ENCODE measurements at regions not wholly inside any gene's neighbourhood (a gene's known extent, or its start where the extent isn't known, plus 50 kb on each side); places are given as distances from the start of the nearest gene placed in this dataset.
"Not testable (repeated sequence)": the region's sequence is repeated elsewhere in the genome, so short reads cannot be mapped to it uniquely, and the experiment has no call there.

GRCh38 chr14:83706231-83706954 is 1823.6 kb upstream of the FLRT2 start:
- DNase-seq (ENCODE audit: low read depth in 4 of 4, low spot score in 3 of 4), result no peak

GRCh38 chr14:83707056-83707455 is 1822.9 kb upstream of the FLRT2 start:
- no peak for DNase-seq (ENCODE audit: low read depth in 4 of 4, low spot score in 3 of 4)

GRCh38 chr14:83709116-83709515 is 1820.8 kb upstream of the FLRT2 start:
- DNase-seq (ENCODE audit: low read depth in 4 of 4, low spot score in 3 of 4), result no peak

- DNase-seq (ENCODE audit: low read depth in 4 of 4, low spot score in 3 of 4), result no peak
Observed at GRCh38 chr14:83711046-83711445, 1818.9 kb upstream of the FLRT2 start.

GRCh38 chr14:83712418-83713129 is 1817.4 kb upstream of the FLRT2 start:
- no peak for DNase-seq (ENCODE audit: low read depth in 4 of 4, low spot score in 3 of 4)

- no peak for DNase-seq (ENCODE audit: low read depth in 4 of 4, low spot score in 3 of 4)
Observed at GRCh38 chr14:83713732-83714131, 1816.2 kb upstream of the FLRT2 start.

- DNase-seq (ENCODE audit: low read depth in 4 of 4, low spot score in 3 of 4), result no peak
Observed at GRCh38 chr14:83714151-83714550, 1815.8 kb upstream of the FLRT2 start.

GRCh38 chr14:83719435-83719834 is 1810.5 kb upstream of the FLRT2 start:
- DNase-seq (ENCODE audit: low read depth in 4 of 4, low spot score in 3 of 4), result not testable (repeated sequence)

- no peak for DNase-seq (ENCODE audit: low read depth in 4 of 4, low spot score in 3 of 4)
Observed at GRCh38 chr14:83733670-83734069, 1796.3 kb upstream of the FLRT2 start.

- no peak for DNase-seq (ENCODE audit: low read depth in 4 of 4, low spot score in 3 of 4)
Observed at GRCh38 chr14:83734431-83734830, 1795.5 kb upstream of the FLRT2 start.

GRCh38 chr14:83741269-83741668 is 1788.7 kb upstream of the FLRT2 start:
- no peak for DNase-seq (ENCODE audit: low read depth in 4 of 4, low spot score in 3 of 4)

GRCh38 chr14:83744224-83744623 is 1785.7 kb upstream of the FLRT2 start:
- DNase-seq (ENCODE audit: low read depth in 4 of 4, low spot score in 3 of 4), result no peak

GRCh38 chr14:83744891-83745290 is 1785.1 kb upstream of the FLRT2 start:
- no peak for DNase-seq (ENCODE audit: low read depth in 4 of 4, low spot score in 3 of 4)

- no peak for DNase-seq (ENCODE audit: low read depth in 4 of 4, low spot score in 3 of 4)
Observed at GRCh38 chr14:83746336-83746735, 1783.6 kb upstream of the FLRT2 start.

GRCh38 chr14:83757916-83758315 is 1772.0 kb upstream of the FLRT2 start:
- DNase-seq (ENCODE audit: low read depth in 4 of 4, low spot score in 3 of 4), result no peak

GRCh38 chr14:83764656-83765599 is 1765.0 kb upstream of the FLRT2 start:
- DNase-seq (ENCODE audit: low read depth in 4 of 4, low spot score in 3 of 4), result no peak

- DNase-seq (ENCODE audit: low read depth in 4 of 4, low spot score in 3 of 4), result no peak
Observed at GRCh38 chr14:83777516-83777915, 1752.4 kb upstream of the FLRT2 start.

- no peak for DNase-seq (ENCODE audit: low read depth in 4 of 4, low spot score in 3 of 4)
Observed at GRCh38 chr14:83779266-83779665, 1750.7 kb upstream of the FLRT2 start.

GRCh38 chr14:83780321-83780720 is 1749.6 kb upstream of the FLRT2 start:
- no peak for DNase-seq (ENCODE audit: low read depth in 4 of 4, low spot score in 3 of 4)

GRCh38 chr14:83798421-83798820 is 1731.5 kb upstream of the FLRT2 start:
- no peak for DNase-seq (ENCODE audit: low read depth in 4 of 4, low spot score in 3 of 4)

GRCh38 chr14:83799233-83799632 is 1730.7 kb upstream of the FLRT2 start:
- DNase-seq (ENCODE audit: low read depth in 4 of 4, low spot score in 3 of 4), result no peak
